Endothelial cell of umbilical vein (primary cell): ENCODE measurements at regions not wholly inside any gene's neighbourhood (a gene's known extent, or its start where the extent isn't known, plus 50 kb on each side); places are given as distances from the start of the nearest gene placed in this dataset.

Source experiments
- CTCF ChIP-seq, 2 donors: IDR thresholded peaks; 1 replicate in 1 of 2; 2 replicates in 1 of 2; pipeline ENCODE4 v1.5.1; 2011; ENCODE audit warnings: low read length in 2 of 2, mild to moderate bottlenecking in 2 of 2, moderate library complexity in 2 of 2, control low read depth in 1 of 2, inconsistent platforms in 1 of 2, low read depth in 1 of 2; ENCODE audit not compliant: insufficient read depth in 1 of 2; ENCODE audit errors: extremely low read depth in 1 of 2
- EZH2 ChIP-seq: IDR thresholded peaks from 2 replicates; pipeline ENCODE4 v1.6.1; 2012; ENCODE audit warnings: borderline replicate concordance, low read depth, mild to moderate bottlenecking, moderate library complexity, low read length, inconsistent platforms; ENCODE audit not compliant: severe bottlenecking
- MYC ChIP-seq: IDR thresholded peaks from one replicate; pipeline ENCODE4 v1.6.1; 2011; ENCODE audit warnings: mild to moderate bottlenecking, low read depth, low read length
- POLR2A ChIP-seq: IDR thresholded peaks from 2 replicates; pipeline ENCODE4 v1.6.1; 2012; ENCODE audit warnings: low read depth, mild to moderate bottlenecking, control low read depth, low read length
- POLR2AphosphoS5 ChIP-seq: IDR thresholded peaks from 2 replicates; pipeline ENCODE4 v1.6.1; 2012; ENCODE audit warnings: low read depth, mild to moderate bottlenecking, control low read depth, low read length, moderate library complexity; ENCODE audit not compliant: insufficient read depth
- TF ChIP-seq, protein P1 (sequence below): IDR thresholded peaks from 2 replicates; pipeline ENCODE4 v1.6.1; 2011; ENCODE audit not compliant: insufficient read depth, insufficient read length

- TF ChIP-seq POLR2A (no peak), CTCF (IDR thresholded peaks at IDR 0.05; ENCODE audit: extremely low read depth in 1 of 2, insufficient read depth in 1 of 2, low read depth in 1 of 2, low read length in 2 of 2) (no peak), EZH2 (no peak), POLR2AphosphoS5 (no peak), MYC (no peak)
- TF ChIP-seq, protein P1, sequence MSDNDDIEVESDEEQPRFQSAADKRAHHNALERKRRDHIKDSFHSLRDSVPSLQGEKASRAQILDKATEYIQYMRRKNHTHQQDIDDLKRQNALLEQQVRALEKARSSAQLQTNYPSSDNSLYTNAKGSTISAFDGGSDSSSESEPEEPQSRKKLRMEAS: no peak
Observed at GRCh38 chr22:47891609-47892008, 1129.2 kb downstream of the TBC1D22A start.
